Endodermal cell (in vitro differentiated cells): ENCODE measurements at regions not wholly inside any gene's neighbourhood (a gene's known extent, or its start where the extent isn't known, plus 50 kb on each side); places are given as distances from the start of the nearest gene placed in this dataset.
A peak's percentile ranks its signal among the peaks of the same experiment; 100 is the strongest.

Experiments
- DNase-seq: peaks from one replicate; pipeline ENCODE4 v3.0.0-alpha.2; 2017
- H3K27ac ChIP-seq: 2 replicates; pipeline ENCODE4 v1.5.1; 2013; ENCODE audit warnings: mild to moderate bottlenecking, low read depth, low read length, moderate library complexity
- H3K27me3 ChIP-seq: 2 replicates; pipeline ENCODE4 v1.6.1; 2013; ENCODE audit warnings: mild to moderate bottlenecking, low read length, moderate library complexity; ENCODE audit not compliant: insufficient read depth, control insufficient read depth, poor library complexity, severe bottlenecking
- H3K36me3 ChIP-seq: 2 replicates; pipeline ENCODE4 v1.7.0; 2013; ENCODE audit warnings: mild to moderate bottlenecking, low read length, moderate library complexity; ENCODE audit not compliant: control insufficient read depth, insufficient read depth
- H3K4me1 ChIP-seq: one replicate; pipeline ENCODE4 v1.7.0; 2013; ENCODE audit warnings: low read length; ENCODE audit not compliant: control insufficient read depth, insufficient read depth
- H3K4me3 ChIP-seq: 2 replicates; pipeline ENCODE4 v1.5.1; 2013; ENCODE audit warnings: mild to moderate bottlenecking, low read length, moderate library complexity
- H3K9ac ChIP-seq: 2 replicates; pipeline ENCODE4 v1.6.1; 2013; ENCODE audit warnings: mild to moderate bottlenecking, low read length, moderate library complexity; ENCODE audit not compliant: poor library complexity, severe bottlenecking; ENCODE audit errors: extremely low read depth
- H3K9me3 ChIP-seq: 2 replicates; pipeline ENCODE4 v1.6.1; 2013; ENCODE audit warnings: mild to moderate bottlenecking, low read length, moderate library complexity; ENCODE audit not compliant: control insufficient read depth
- H3K27ac Mint-ChIP-seq: 2 replicates; pipeline ENCODE4 v1.8.0; 2020; ENCODE audit warnings: mixed read lengths
- H3K27me3 Mint-ChIP-seq: 2 replicates; pipeline ENCODE4 v1.8.0; 2021; ENCODE audit warnings: mild to moderate bottlenecking, mixed read lengths; ENCODE audit not compliant: insufficient read depth
- H3K36me3 Mint-ChIP-seq: 2 replicates; pipeline ENCODE4 v1.8.0; 2020; ENCODE audit warnings: low read depth, mixed read lengths
- H3K4me1 Mint-ChIP-seq: 2 replicates; pipeline ENCODE4 v1.8.0; 2020; ENCODE audit warnings: mixed read lengths
- H3K4me3 Mint-ChIP-seq: 2 replicates; pipeline ENCODE4 v1.8.0; 2020; ENCODE audit warnings: mild to moderate bottlenecking, moderate library complexity, mixed read lengths
- H3K9me3 Mint-ChIP-seq: 2 replicates; pipeline ENCODE4 v1.8.0; 2020; ENCODE audit warnings: mild to moderate bottlenecking, mixed read lengths
- CTCF ChIP-seq: fragments of 200-600 bp; sonication (generic); conservative IDR thresholded peaks from 2 replicates; pipeline ENCODE4 v1.5.0; 2021; ENCODE audit warnings: antibody characterized with exemption, mild to moderate bottlenecking
- WGBS, 2 experiments: methylation state at CpG; one replicate each; pipeline versions ENCODE4 v1.1.5 to v1.1.7; 2013; ENCODE audit warnings: missing lambda C conversion rate in 2 of 2, mixed read lengths in 1 of 2; ENCODE audit not compliant: insufficient coverage in 1 of 2, insufficient read length in 1 of 2; 5-methylcytosine and 5-hydroxymethylcytosine counted together

DNA sequence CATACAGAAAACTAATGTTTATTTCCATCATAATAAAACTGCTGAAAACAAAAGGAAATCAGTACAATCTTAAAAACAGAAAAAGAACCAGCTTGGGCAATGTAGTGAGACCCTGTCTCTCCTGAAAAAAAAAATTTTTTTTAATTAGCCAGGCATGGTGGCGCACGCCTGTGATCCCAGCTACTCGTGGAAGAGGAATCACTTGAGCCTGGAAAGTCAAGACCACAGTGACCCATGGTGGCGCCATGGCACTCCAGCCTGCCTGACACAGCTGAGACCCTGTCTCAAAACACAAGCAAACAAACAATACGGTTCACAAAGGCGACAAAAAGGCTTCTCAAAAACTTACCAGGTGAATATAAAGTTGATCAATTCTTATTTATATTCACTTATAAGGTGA lies 289.7 kb downstream of the BRD1 start:
- Histone ChIP-seq H3K9ac (no peak overlapping the region), H3K36me3 (no peaks in the 10 kb centered on the region), H3K27me3 (no peaks in the 10 kb centered on the region), H3K4me1 (peaks cover 7% of the 10 kb centered on the region), H3K9me3 (no peaks in the 10 kb centered on the region), H3K27ac (no peak overlapping the region), H3K4me3 (no peak overlapping the region)
- 86 to 94% methylated on average over 4 to 6 of the region's 6 CpGs for WGBS, 2 experiments
- H3K9me3 Mint-ChIP-seq = no peaks in the 10 kb centered on the region
- peaks cover 37% of the 10 kb centered on the region for H3K4me1 Mint-ChIP-seq
- no peaks in the 10 kb centered on the region for H3K27me3 Mint-ChIP-seq
- DNase-seq = peak; percentile 32
- no peak for TF ChIP-seq CTCF
- H3K27ac Mint-ChIP-seq = no peak overlapping the region
- H3K36me3 Mint-ChIP-seq = no peaks in the 10 kb centered on the region
- no peak overlapping the region for H3K4me3 Mint-ChIP-seq

DNA sequence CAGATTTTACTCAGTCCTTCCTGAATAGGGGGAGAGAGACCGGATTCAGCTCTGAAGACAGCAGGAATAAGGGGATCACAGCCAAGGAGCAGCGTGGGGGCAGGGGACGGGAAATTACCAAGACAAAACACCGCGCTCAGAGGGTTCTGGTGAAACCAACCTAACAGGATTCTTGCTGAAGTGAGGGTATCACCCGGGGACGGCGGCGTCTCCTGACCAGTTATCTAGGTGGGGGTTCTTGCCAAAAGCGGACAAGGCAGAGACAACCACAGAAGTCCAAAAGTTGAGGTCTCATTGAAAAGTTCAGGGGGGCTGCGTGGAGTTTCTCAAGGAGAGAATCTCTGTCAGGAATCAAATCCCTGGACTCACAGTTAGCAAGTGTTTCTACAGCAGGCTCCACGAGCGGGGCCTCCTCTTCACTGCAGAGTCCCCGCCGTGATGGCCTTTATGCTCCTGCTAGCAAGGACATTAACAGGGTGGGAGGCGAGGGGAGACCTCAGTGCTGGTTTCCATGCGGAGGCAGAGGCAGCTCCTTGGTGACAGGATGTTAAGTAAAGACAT lies 291.0 kb downstream of the BRD1 start:
- H3K27ac Mint-ChIP-seq = peak overlapping the region; percentile 96
- DNase-seq = peak; percentile 94
- H3K4me1 Mint-ChIP-seq = peaks cover 37% of the 10 kb centered on the region
- Histone ChIP-seq H3K4me3 (no peak overlapping the region), H3K36me3 (no peaks in the 10 kb centered on the region), H3K9ac (no peak overlapping the region), H3K9me3 (no peaks in the 10 kb centered on the region), H3K4me1 (peaks cover 7% of the 10 kb centered on the region), H3K27ac (peak overlapping the region; percentile 65), H3K27me3 (no peaks in the 10 kb centered on the region)
- H3K4me3 Mint-ChIP-seq = peak overlapping the region; percentile 37
- WGBS, 2 experiments = 28 to 37% methylated on average over 15 to 17 of the region's 17 CpGs
- H3K9me3 Mint-ChIP-seq = no peaks in the 10 kb centered on the region
- H3K36me3 Mint-ChIP-seq = no peaks in the 10 kb centered on the region
- H3K27me3 Mint-ChIP-seq = peaks cover 2% of the 10 kb centered on the region
- no peak for TF ChIP-seq CTCF

DNA sequence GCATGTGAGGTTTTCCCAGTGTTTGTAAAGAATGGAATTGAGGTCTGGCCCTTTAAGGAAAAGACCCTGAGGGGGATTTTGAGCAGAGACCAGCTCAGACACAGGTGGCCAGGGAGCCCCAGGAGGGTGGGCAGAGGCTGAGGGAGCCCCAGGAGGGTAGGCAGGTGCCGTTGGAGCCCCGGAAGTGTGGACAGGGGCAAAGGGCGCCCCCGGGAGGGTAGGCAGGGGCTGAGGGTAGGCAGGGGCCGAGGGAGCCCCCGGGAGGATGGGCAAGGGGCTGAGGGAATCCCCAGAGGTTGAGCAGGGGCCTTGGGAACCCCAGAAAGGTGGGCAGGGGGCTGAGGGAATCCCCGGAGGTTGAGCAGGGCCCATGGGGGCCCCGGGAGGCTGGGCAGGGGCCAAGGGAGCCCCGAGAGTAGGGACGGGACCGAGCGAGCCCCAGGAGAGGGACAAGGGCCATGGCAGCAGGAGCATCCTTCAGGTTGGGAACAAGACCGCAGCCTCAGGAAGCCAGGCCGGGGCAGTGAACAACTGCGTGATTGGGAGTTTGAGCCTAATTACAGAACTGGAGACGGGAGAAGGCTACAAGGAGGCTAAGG lies 292.0 kb downstream of the BRD1 start:
- Histone ChIP-seq H3K27me3 (no peaks in the 10 kb centered on the region), H3K9ac (no peak overlapping the region), H3K4me1 (peaks cover 7% of the 10 kb centered on the region), H3K27ac (no peak overlapping the region), H3K36me3 (no peaks in the 10 kb centered on the region), H3K9me3 (no peaks in the 10 kb centered on the region), H3K4me3 (no peak overlapping the region)
- Mint-ChIP-seq H3K4me3 (no peak overlapping the region), H3K9me3 (no peaks in the 10 kb centered on the region), H3K36me3 (no peaks in the 10 kb centered on the region), H3K4me1 (peaks cover 37% of the 10 kb centered on the region), H3K27ac (peak overlapping the region; percentile 96), H3K27me3 (peaks cover 2% of the 10 kb centered on the region)
- WGBS, 2 experiments = 89 to 92% methylated on average over 12 to 16 of the region's 16 CpGs
- peak; percentile 52 for DNase-seq
- no peak for TF ChIP-seq CTCF
